OCI-LY3 (cell line): ENCODE measurements at regions not wholly inside any gene's neighbourhood (a gene's known extent, or its start where the extent isn't known, plus 50 kb on each side); places are given as distances from the start of the nearest gene placed in this dataset.

Source experiments
- H2AFZ ChIP-seq: fragments of 200-600, 300-600 bp; shearing (Covaris generic); 2 replicates; pipeline ENCODE4 v1.6.0; 2014; ENCODE audit warnings: antibody characterized with exemption, low read depth, low read length
- H3K27ac ChIP-seq: fragments of 200-600, 300-600 bp; sonication (generic); 2 replicates; pipeline ENCODE4 v1.5.1; 2014; ENCODE audit warnings: mild to moderate bottlenecking, low read length, moderate library complexity, mixed read lengths
- H3K27me3 ChIP-seq: fragments of 200-600, 300-600 bp; sonication (generic); 2 replicates; pipeline ENCODE4 v1.6.1; 2014; ENCODE audit warnings: low read depth, low read length, mixed read lengths
- H3K36me3 ChIP-seq: fragments of 200-600, 300-600 bp; sonication (generic); replicated peaks from 2 replicates; pipeline ENCODE3; 2014; ENCODE audit warnings: low read depth, low read length, mixed read lengths
- H3K4me1 ChIP-seq: fragments of 300-600, 200-600 bp; sonication (generic); 2 replicates; pipeline ENCODE4 v1.6.1; 2014; ENCODE audit warnings: low read length, mixed read lengths
- H3K4me2 ChIP-seq: fragments of 200-600, 300-600 bp; sonication (generic); 2 replicates; pipeline ENCODE4 v1.6.1; 2014; ENCODE audit warnings: low read length, mixed read lengths
- H3K4me3 ChIP-seq: fragments of 300-600, 200-600 bp; sonication (generic); 2 replicates; pipeline ENCODE4 v1.5.1; 2014; ENCODE audit warnings: antibody characterized with exemption, mild to moderate bottlenecking, low read length, moderate library complexity
- H3K79me2 ChIP-seq: fragments of 300-600, 200-600 bp; shearing (Covaris generic); 2 replicates; pipeline ENCODE4 v1.6.1; 2014; ENCODE audit warnings: mild to moderate bottlenecking, low read length, mixed read lengths
- H3K9ac ChIP-seq: fragments of 300-600, 200-600 bp; shearing (Covaris generic); 2 replicates; pipeline ENCODE4 v1.6.0; 2014; ENCODE audit warnings: mild to moderate bottlenecking, low read length, moderate library complexity
- H3K9me3 ChIP-seq: fragments of 200-600, 300-600 bp; shearing (Covaris generic); 2 replicates; pipeline ENCODE4 v1.6.1; 2014; ENCODE audit warnings: low read length, mixed read lengths; ENCODE audit not compliant: insufficient read depth
- H4K20me1 ChIP-seq: fragments of 200-600, 300-600 bp; sonication (generic); 2 replicates; pipeline ENCODE4 v1.6.1; 2016; ENCODE audit warnings: low read length, mixed read lengths; ENCODE audit not compliant: insufficient read depth
- CTCF ChIP-seq: fragments of 200-600, 300-600 bp; sonication (generic); IDR thresholded peaks from 2 replicates; pipeline ENCODE4 v1.5.1; 2014; ENCODE audit warnings: antibody characterized with exemption, low read length, low read depth
- EZH2phosphoT487 ChIP-seq: fragments of 200-600 bp; shearing (Covaris generic); IDR thresholded peaks from 2 replicates; pipeline ENCODE4 v1.6.1; 2018; ENCODE audit warnings: antibody characterized with exemption, mixed run types, low read depth

GRCh38 chr1:193841857-193842256 lies 655.4 kb upstream of the B3GALT2 start:
- Histone ChIP-seq H3K9me3 (no peaks in the 10 kb centered on the region), H3K79me2 (no peaks in the 10 kb centered on the region), H3K27me3 (no peaks in the 10 kb centered on the region), H3K4me2 (no peak overlapping the region), H2AFZ (no peak overlapping the region), H3K36me3 (no peaks in the 10 kb centered on the region), H3K4me1 (no peaks in the 10 kb centered on the region), H3K27ac (no peak overlapping the region), H4K20me1 (no peaks in the 10 kb centered on the region), H3K4me3 (no peak overlapping the region), H3K9ac (no peak overlapping the region)
- TF ChIP-seq CTCF (no peak), EZH2phosphoT487 (no peak)

GRCh38 chr1:193831465-193831864 lies 645.1 kb upstream of the B3GALT2 start:
- H3K4me3 ChIP-seq, result no peak overlapping the region

GRCh38 chr1:193827516-193827915 lies 641.1 kb upstream of the B3GALT2 start:
- no peak for TF ChIP-seq EZH2phosphoT487
- no peak for TF ChIP-seq CTCF
- H3K9ac ChIP-seq, result no peak overlapping the region

More at GRCh38 chr1:193831465-193831864, 645.1 kb upstream of the B3GALT2 start:
- TF ChIP-seq CTCF (no peak), EZH2phosphoT487 (no peak)
- peaks cover 3% of the 10 kb centered on the region for H3K36me3 ChIP-seq
- no peaks in the 10 kb centered on the region for H3K4me1 ChIP-seq
- H3K9ac ChIP-seq, result no peak overlapping the region
- no peaks in the 10 kb centered on the region for H3K27me3 ChIP-seq
- no peak overlapping the region for H3K4me2 ChIP-seq
- H4K20me1 ChIP-seq, result no peaks in the 10 kb centered on the region
- H3K79me2 ChIP-seq, result no peaks in the 10 kb centered on the region
- H3K9me3 ChIP-seq, result peaks cover 16% of the 10 kb centered on the region
- H3K27ac ChIP-seq, result no peak overlapping the region
- no peak overlapping the region for H2AFZ ChIP-seq

GRCh38 chr1:193819376-193819775 lies 633.0 kb upstream of the B3GALT2 start:
- Histone ChIP-seq H3K27ac (no peak overlapping the region), H3K9me3 (no peaks in the 10 kb centered on the region), H4K20me1 (no peaks in the 10 kb centered on the region), H3K79me2 (no peaks in the 10 kb centered on the region), H3K4me2 (no peak overlapping the region), H3K4me3 (no peak overlapping the region), H3K36me3 (no peaks in the 10 kb centered on the region), H3K4me1 (peaks cover 4% of the 10 kb centered on the region), H2AFZ (no peak overlapping the region), H3K9ac (no peak overlapping the region), H3K27me3 (no peaks in the 10 kb centered on the region)
- TF ChIP-seq CTCF (no peak), EZH2phosphoT487 (no peak)

More at GRCh38 chr1:193827516-193827915, 641.1 kb upstream of the B3GALT2 start:
- H3K27ac ChIP-seq, result no peak overlapping the region
- H2AFZ ChIP-seq, result no peak overlapping the region
- H3K9me3 ChIP-seq, result peaks cover 16% of the 10 kb centered on the region
- no peak overlapping the region for H3K4me3 ChIP-seq
- H3K27me3 ChIP-seq, result no peaks in the 10 kb centered on the region
- peaks cover 3% of the 10 kb centered on the region for H3K36me3 ChIP-seq
- no peak overlapping the region for H3K4me2 ChIP-seq
- H3K4me1 ChIP-seq, result no peaks in the 10 kb centered on the region
- H4K20me1 ChIP-seq, result no peaks in the 10 kb centered on the region
- no peaks in the 10 kb centered on the region for H3K79me2 ChIP-seq
